SKM-1 (cell line): ENCODE measurements at regions not wholly inside any gene's neighbourhood (a gene's known extent, or its start where the extent isn't known, plus 50 kb on each side); places are given as distances from the start of the nearest gene placed in this dataset.

ENCODE experiments used
- DNase-seq: peaks from one replicate; lab custom pipeline; 2025; ENCODE audit not compliant: unreplicated experiment; lab: John Stamatoyannopoulos, UW

DNA sequence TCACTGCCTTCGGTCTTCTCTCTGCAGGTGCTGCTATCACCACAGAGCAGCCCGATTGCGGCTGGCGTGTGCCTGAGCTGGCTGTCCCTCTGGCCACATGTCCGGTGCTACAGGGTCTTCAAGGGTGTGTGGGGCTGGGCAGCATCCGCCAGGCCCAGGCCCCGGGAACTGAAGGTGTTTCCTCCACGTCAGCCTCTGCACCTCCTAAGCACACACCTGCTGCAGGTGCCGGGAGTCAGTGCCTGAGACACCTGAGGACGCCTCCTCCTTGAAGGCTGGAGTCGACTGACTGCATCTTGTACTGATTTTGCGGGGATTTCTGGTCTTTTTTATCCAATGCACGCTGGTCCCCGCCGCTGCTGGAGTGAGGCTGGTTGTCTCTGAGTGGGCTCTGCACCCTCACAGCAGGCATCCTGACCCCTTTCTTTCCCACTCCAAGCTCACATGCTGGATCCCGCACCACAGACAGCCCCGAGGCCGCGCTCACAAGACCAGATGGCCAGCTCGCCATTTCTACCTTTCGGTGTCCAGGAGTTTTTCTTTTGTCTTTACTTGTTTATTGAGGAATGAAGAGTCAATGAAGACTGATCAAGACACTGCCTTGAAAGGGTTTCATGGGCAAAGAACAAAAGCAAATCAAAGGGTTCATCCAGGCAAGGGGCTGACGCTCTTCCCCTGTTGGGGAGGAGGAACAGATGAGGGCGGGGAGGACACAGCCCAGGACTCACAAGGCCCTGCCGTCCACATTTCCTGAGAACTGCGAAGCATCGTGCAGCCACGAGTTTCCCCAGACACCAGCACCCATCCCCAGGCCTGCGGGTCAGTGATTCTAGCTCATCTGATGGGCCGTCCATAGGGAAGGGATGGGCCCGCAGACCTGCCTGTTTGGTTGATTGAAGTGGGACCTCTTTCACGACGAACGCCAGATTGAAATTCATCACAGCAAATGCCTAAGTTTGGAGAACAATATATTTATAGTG is 203.8 kb upstream of the SOX1 start:
- no peak for DNase-seq

DNA sequence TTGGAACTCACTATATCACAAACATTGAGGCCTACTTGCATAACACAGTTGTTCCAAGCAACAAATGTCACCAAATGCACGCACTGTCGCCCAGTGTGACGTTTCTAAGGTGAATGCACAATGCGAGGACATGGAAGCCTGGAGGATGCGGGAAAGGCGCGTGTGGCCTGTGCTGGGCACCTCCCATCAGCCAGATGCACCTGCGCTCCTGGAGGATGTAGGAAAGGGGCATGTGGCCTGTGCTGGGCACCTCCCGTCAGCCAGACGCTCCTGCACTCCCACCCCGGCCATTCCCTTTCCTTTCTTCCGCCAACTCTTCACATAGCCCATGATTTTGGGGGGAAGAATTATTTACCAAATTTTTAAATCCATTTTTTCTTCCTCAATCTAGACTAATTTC is 202.4 kb upstream of the SOX1 start:
- no peak for DNase-seq

DNA sequence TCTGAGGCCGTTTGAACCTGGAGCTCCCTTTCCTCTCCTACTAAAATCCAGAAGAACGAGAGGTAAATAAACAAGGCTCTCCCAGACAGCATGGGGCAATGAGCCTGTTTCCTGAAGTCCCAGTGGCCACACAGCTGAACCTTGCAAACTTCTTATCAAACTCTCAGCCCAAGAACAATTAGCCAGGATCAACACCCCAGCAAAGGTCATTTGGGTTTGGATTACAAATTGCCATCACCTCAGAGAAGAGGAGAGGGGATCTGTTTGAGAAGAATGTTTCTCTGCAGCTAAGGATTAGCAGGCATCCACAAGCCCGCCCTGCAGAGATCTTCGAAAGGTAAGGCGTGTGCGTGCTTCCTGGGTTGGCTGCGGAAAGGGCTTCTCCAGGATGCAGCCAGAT is 201.9 kb upstream of the SOX1 start:
- DNase-seq = no peak

DNA sequence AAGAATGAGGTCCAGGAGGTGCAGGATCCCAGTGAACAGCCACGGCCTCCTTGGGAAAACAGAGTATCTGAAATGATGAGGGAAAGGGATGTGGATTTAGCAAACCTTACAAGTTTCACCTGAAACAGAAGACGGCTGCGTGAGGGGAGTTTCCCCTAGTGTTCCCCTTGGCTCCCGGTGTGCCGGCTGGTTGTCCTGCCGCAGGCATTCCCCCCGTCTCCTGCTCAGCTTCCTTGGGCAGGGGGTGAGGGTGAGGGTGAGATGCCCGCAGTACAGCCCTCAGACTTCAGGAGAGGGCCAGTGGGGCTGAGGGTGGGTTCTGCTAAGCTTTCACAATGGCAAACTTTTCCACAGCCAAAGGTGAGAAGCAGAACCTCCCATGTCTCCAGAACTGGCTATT is 201.1 kb upstream of the SOX1 start:
- no peak for DNase-seq

DNA sequence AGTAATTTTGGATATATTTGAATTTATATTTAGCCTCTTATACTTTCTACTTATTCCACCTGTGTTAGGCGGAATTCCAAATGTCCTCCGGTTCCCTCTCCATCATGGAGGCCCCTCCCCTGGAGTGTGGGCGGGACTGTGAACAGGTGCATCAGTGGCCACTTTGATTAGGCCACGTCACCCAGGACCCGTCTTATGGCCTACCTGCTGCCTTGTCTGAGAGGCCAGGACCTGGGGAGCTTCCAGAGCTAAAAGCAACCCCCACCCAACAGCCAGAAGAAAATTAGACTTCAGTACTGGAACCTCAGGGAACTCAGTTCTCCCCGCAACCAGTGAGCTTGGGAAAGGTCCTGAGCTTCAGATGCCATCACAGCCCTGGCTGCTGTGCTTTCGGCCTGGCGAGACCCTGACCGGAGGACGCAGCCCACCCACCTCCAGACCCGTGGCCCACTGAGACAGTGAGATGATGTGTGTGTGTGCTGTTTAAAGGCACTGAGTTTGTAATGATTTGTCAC is 200.2 kb upstream of the SOX1 start:
- no peak for DNase-seq

DNA sequence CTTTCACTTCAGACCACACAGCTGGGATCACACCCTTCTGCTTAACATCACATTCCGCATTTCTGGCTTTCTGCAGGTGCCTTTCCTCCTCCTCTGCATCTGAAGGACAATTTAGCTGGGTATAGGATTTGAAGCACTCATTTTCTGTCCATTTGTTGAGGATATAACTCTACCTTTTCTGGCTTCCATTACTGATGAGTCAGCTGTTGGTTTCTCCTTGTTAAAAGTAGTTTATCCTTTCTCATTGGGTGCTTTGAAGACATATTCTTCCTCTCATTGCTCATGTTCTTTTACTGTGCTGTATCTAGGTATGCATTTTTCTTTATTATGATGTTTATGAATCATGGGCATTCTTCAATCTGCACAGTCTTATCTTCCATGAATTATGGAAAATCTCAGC is 199.3 kb upstream of the SOX1 start:
- no peak for DNase-seq

DNA sequence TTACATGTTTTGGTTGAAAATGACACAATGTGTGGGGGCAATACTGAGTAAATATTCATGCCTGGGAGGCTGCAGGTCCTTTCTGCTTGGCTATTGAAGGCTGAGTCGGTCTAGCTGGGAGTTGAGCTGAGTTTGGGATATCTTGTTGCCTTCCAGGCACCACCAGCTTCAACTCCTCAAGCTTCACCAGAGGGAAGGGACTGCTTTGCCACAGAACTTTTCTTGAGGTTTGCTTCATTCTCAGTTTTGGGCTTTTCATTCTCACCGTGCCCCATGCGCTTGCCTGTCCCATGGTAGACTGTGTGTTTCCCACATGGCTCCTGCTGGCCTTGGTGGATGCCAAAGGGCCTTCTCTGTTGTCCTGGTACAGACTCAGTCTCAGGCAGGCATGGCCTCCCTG is 198.2 kb upstream of the SOX1 start:
- no peak for DNase-seq

DNA sequence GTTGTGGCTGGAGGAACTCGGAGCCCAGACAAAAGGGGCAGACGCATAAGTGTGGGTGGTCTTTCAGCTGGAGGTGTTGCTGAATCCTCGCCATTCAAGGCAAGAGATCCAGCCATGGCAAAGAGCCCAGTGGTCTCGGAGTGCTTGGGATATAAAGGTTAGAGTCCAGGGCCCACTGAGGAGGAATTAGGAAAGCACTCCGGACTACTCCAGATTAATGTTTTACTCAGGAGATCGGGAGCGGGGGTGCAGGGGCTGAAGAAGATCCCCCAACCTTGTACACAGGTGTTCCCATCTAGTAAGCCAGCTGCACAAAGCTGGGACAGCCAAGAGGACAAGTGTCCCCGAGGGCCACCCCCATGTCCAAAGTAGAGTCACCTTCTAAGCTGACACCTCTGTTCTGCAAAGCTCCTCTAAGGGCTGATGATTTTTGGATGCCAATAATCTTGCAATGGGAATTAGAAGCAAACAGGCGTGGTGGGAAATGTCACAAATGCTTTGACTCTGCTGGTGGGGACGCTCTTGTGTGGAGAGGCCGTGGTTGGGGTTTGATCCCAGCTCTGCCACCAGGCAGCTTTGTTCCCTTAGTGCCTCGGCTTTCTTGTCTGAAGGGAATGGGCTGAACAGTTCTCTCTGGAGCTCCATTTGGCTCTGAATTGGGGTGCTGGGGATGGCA is 194.3 kb upstream of the SOX1 start:
- no peak for DNase-seq

DNA sequence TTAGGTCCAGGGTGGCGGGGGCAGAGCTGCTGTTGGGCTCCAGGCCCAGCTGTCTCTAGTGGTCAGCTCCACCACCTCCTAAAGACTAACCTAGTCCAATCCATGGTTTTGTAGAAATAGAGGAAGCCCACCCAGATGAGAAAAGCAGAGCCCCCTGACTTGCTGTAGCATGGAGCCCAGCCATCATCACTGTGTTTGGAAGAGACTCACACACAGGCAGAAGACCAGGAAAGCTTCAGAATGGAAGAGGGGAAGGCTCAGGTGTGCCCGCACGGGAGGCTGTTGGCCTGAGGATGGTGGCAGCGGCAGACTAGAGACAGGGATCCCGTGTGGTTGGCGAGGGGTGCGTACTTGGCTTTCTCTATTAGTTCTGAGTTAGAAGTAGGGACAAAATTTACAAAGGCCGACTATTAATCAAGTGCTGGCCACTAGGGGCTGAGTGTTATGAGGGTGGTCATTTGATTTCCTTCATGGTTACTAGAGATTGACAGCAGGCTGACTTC is 193.2 kb upstream of the SOX1 start:
- no peak for DNase-seq

DNA sequence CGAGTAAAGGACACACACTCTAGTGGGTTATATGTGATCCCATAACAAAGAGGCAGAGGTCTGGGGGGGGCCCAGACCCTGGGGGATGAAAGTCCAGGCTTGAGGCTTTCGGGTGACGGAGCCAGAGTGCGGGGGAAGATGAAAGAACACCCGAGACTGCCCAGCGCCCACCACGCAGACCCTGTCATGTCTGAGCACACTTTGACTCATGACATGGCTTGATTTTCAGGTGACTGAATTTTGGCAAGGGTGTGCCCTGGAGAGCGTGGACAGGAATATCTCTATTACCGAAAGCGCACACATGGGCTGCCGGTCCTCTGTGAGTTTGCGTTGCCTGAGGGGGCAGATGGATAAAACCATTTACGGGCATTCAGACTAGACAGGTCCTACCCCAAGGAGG is 192.0 kb upstream of the SOX1 start:
- no peak for DNase-seq

DNA sequence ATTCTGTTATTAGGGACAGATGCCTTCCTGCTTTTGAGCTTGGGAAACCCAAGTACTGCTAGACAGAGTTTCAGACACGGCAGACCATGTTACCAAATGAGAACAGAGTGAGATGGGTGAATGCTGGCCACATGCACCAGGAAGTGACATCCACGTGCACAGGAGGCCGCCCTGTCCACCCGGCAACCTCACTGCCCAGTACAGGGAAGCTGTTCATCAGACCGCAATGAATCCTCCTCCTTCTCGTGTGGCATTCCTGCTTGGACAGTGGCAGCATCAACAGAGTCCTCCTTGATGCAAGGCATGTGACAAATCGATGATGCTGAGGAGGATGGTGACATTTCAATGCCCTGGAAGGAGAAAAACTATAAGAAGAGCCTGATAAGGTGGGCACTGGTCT is 191.0 kb upstream of the SOX1 start:
- DNase-seq = no peak

DNA sequence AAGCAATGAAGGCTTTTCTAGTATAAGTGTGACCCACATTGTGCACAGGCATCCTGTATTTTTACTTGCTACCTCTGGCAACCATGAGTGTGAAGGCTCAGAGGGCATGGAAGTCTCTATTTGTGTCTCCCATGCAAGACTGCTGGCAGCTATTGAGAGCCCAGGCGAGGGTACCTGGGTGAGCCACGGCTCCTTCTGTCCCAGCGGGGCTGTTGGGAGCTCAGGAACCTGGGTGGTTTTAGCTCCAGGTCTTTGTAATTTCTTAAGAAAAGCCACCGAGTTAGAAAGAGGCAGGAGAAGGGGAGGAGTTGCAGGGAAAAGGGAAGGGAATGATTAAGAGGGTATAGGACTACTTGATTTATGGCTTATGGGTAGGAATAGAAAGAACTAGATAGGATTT is 190.4 kb upstream of the SOX1 start:
- no peak for DNase-seq

DNA sequence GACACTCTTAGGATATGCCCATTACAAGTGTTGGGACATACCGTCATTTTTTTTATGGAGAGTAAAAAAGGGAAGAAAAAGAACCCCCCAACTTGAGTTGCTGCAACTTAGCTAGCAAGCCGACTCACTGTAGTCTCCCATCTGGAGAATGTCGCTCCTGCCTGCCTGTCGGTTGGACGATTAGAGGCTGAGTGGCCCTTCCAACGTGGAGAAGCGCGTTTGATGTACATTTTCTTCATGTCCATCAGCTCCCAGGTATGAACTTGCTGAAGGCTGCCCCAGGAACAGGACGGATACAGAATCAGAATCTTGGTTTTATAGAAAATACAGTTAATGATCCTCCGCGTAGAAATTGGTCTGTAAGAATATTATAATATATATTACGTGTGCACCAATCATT is 189.0 kb upstream of the SOX1 start:
- no peak for DNase-seq

DNA sequence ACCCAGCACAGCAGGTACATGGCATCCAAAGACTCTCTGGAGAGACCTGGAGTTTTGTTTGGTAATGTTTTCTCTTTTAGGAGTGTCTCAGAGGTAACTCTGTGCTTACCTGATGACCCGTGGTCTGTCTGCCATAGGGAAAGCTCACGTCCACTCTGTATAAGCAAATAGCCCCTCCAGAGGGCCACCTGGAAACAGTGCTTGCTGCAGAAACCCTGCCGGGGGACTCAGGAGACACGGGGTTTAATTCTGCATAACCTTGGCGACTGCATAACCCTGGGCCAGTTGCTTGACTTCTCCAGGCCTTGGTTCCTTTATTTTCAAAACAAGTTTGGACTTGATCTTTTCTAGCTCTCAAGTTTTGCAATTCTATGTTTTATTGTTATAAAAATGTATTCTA is 187.2 kb upstream of the SOX1 start:
- no peak for DNase-seq

DNA sequence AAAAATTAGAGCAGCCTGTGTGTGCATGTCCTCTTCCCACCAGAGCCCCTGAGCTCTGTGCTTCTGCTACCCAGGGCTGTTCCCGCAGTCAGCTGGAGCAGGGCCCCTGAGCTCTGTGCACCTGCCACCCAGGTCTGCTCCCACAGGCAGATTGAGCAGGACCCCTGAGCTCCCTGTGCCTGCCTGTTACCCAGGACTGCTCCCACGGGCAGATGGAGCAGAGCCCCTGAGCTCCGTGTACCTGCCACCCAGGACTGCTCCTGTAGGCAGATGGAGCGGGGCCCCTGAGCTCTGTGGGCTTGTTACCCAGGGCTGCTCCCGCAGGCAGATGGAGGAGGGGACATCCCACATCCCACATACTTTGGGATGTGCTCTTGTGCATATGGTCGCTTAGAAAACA is 186.8 kb upstream of the SOX1 start:
- DNase-seq = no peak

DNA sequence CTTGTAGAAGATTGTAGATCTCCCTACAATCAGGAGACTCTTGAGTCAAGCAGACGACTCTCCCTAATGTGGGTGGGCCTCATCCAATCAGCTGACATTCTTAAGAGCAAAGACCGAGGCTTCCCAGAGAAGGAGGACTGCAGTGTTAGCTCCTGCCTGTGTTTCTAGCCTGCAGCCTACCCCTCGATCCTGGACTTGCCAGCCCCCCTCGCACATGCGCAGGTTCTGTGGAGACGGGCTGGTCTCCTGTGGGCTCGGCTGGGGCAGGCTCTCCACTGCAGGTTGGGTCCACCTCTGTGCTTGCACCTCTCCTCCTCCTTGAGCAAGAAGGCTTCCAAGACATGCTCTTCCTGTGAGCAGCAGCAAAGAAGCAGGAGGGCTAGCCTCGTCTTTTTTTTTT is 185.2 kb upstream of the SOX1 start:
- DNase-seq = no peak

DNA sequence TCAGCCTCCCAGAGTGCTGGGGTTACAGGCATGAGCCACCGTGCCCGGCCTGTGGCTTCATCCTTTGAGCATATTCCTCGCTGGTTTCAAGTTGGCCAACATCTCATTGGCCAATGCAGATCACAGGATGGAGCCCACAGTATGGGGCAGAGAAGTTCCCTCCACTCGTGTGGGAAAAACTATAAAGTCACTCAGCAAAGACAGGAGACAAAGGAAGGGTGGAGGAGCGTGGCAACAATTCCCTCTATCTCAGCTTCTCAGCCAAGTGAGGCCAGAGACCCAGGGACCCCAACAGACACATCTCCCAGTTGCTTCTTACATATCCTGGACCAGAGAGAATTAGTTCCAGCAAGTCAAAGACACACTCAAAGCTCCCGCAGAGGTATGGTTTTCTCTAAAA is 184.6 kb upstream of the SOX1 start:
- no peak for DNase-seq

DNA sequence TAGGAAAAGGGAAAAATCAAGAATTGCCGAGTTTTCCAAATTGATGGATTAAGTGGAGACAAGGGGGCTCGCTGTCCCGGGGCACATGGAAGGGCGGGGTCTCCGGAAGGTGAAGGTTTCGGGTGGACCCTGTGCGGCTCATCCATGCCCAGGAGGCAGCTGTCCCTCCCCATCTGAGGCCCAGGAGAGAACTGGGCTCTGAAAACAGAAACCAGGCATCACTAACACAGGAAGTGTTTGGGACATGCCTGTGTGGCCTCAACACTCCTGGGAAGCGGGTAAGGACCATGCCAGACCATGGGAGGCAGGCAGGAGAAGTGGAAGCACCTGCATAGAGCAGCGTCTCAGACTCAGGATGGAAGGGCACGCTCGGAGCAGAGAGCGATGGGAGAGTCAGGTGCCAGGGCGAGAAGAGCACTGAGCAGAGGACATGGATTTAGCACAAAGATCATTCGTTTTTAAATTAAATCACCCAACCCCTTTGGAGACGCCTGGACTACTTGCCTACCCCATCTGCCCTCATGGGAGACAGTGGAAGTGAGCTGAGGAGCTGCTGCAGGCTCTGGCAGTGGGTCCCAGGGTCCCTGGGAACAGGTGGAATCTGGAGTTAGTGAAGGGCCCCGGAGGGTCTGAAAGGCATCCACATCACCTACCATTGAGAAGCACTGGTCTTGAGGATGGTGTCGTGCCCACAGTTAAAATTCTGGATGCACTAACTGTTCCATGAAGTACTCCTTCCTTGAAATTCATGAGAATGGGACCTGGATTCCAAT is 183.2 kb upstream of the SOX1 start:
- DNase-seq = no peak

DNA sequence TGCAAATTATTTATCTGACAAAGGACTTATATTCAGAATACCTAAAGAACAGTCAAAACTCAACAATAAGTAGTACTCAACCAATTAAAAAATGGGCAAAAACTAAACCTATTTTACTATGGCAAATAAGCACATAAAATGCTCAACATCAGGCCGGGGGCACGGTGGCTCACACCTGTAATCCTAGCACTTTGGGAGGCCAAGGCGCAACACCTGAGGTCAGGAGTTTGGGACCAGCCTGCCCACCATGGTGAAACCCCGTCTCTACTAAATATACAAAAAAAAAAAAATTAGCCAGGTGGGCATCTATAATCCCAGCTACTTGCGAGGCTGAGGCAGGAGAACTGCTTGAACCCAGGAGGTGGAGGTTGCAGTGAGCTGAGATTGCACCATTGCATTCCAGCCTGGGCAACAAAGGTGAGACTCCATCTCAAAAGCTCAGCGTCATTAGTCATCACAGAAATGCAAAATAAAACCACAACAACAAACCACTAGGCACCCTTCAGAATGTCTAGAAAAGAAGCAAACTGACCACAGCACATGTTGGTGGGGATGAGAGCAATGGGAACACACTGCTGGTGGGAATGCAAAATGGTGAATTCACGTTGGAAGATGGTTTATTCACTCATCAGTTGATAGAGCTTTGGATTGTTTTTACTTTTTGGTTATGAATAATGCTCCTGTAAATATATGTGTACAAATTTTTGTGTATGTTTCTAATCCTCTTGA is 180.6 kb upstream of the SOX1 start:
- no peak for DNase-seq

DNA sequence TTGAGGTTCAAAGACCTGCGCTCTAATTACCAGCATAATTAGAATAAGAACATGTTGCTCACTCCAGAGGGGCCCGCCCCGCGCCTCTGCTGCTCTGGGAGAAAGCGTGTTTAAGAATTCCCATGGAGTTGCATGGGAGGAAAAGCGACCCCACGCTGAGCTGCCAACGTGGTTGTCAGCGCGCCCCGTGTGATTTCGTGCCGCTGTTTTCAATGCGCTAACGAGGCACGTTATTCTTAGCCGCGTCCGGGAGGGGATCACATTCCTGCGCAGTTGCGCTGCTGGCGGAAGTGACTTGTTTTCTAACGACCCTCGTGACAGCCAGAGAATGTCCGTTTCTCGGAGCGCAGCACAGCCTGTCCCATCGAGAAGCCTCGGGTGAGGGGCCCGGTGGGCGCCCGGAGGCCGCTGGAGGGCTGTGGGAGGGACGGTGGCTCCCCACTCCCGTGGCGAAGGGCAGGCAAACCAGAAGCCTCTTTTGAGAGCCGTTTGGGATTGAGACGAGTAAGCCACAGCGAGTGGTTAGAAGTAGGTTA is 173.8 kb upstream of the SOX1 start:
- no peak for DNase-seq
